ENCODE measurements at regions not wholly inside any gene's neighbourhood (a gene's known extent, or its start where the extent isn't known, plus 50 kb on each side); places are given as distances from the start of the nearest gene placed in this dataset.

- no peaks in the 10 kb centered on the region for H3K36me3 ChIP-seq (ENCODE audit: control insufficient read depth, insufficient read depth, low read length)
- intact Hi-C loops (cut with micrococcal nuclease): no loop called here
- Mint-ChIP-seq H3K4me1 (no peaks in the 10 kb centered on the region), H3K27ac (no peak overlapping the region), H3K9me3 (no peaks in the 10 kb centered on the region), H3K36me3 (no peaks in the 10 kb centered on the region), H3K4me3 (no peak overlapping the region), H3K27me3 (ENCODE audit: low read depth in 2 of 2) (no peaks in the 10 kb centered on the region)
- H3K4me3 ChIP-seq (ENCODE audit: low read length): no peak overlapping the region
- H3K4me1 ChIP-seq (ENCODE audit: control insufficient read depth, insufficient read depth, low read length): no peaks in the 10 kb centered on the region
- no peaks in the 10 kb centered on the region for H3K9me3 ChIP-seq (ENCODE audit: control insufficient read depth, insufficient read depth, low read length)
- no peak for TF ChIP-seq CTCF (IDR thresholded peaks at IDR 0.05)
- DNase-seq: no peak
- H3K27ac ChIP-seq (ENCODE audit: low read length): no peak overlapping the region
- ATAC-seq: no peak
- 92% methylated on average over 4 of the region's 4 CpGs for WGBS (ENCODE audit: insufficient coverage)
- no peaks in the 10 kb centered on the region for H3K27me3 ChIP-seq (ENCODE audit: control insufficient read depth, insufficient read depth, low read length)
These were observed 190.8 kb upstream of the TMEM132C start for GRCh38 chr12:128076188-128076587.

DNA sequence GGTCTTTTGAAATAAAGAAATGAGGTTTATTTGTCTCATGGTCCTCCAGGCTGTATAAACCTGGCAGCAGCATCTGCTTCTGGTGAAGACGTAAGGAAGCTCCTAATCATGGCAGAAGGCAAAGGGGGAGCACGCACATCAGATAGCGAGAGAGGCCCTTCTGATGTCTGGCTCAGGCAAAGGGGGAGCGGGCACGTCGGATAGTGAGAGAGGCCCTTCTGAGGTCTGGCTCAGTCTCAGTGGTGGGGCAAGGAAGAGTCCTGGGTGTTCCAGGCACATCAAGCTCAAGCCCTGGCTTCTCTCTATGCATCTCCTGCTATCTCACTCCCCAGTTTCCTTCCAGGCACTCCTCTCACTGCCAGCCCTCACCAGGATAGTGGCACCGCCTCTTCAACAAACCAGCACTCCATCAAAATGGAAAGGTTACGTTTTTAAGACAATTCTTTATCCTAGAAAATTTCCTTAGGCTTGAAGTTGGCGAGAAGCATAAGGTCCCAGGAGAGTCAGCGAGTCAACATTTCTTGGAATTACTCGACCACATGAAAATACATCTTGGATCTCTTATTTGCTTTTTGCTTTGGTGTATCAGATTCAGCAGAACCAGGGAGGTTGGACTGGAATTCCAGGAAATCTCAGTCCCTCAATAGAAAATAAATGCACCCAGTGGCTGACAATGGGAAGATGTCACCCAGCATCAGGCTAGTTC, 189.6 kb upstream of the TMEM132C start:
- no peaks in the 10 kb centered on the region for H3K36me3 Mint-ChIP-seq
- Histone ChIP-seq H3K27me3 (ENCODE audit: control insufficient read depth, insufficient read depth, low read length) (no peaks in the 10 kb centered on the region), H3K4me3 (ENCODE audit: low read length) (no peak overlapping the region), H3K4me1 (ENCODE audit: control insufficient read depth, insufficient read depth, low read length) (no peaks in the 10 kb centered on the region), H3K27ac (ENCODE audit: low read length) (no peak overlapping the region), H3K36me3 (ENCODE audit: control insufficient read depth, insufficient read depth, low read length) (no peaks in the 10 kb centered on the region), H3K9me3 (ENCODE audit: control insufficient read depth, insufficient read depth, low read length) (no peaks in the 10 kb centered on the region)
- WGBS (ENCODE audit: insufficient coverage): 84% methylated on average over 11 of the region's 11 CpGs
- no peaks in the 10 kb centered on the region for H3K4me1 Mint-ChIP-seq
- intact Hi-C loops (cut with micrococcal nuclease): no loop called here
- H3K4me3 Mint-ChIP-seq: no peak overlapping the region
- DNase-seq: no peak
- H3K27me3 Mint-ChIP-seq (ENCODE audit: low read depth in 2 of 2): no peaks in the 10 kb centered on the region
- no peak overlapping the region for H3K27ac Mint-ChIP-seq
- TF ChIP-seq CTCF (IDR thresholded peaks at IDR 0.05): no peak
- no peak for ATAC-seq
- H3K9me3 Mint-ChIP-seq: no peaks in the 10 kb centered on the region

GRCh38 chr12:128077917-128078298, 189.1 kb upstream of the TMEM132C start:
- DNase-seq: no peak
- Mint-ChIP-seq H3K9me3 (no peaks in the 10 kb centered on the region), H3K4me1 (no peaks in the 10 kb centered on the region), H3K36me3 (no peaks in the 10 kb centered on the region), H3K27me3 (ENCODE audit: low read depth in 2 of 2) (no peaks in the 10 kb centered on the region), H3K27ac (no peak overlapping the region), H3K4me3 (no peak overlapping the region)
- no peak for ATAC-seq
- intact Hi-C loops (cut with micrococcal nuclease): no loop called here
- Histone ChIP-seq H3K4me3 (ENCODE audit: low read length) (no peak overlapping the region), H3K36me3 (ENCODE audit: control insufficient read depth, insufficient read depth, low read length) (no peaks in the 10 kb centered on the region), H3K27ac (ENCODE audit: low read length) (no peak overlapping the region), H3K4me1 (ENCODE audit: control insufficient read depth, insufficient read depth, low read length) (no peaks in the 10 kb centered on the region), H3K9me3 (ENCODE audit: control insufficient read depth, insufficient read depth, low read length) (no peaks in the 10 kb centered on the region), H3K27me3 (ENCODE audit: control insufficient read depth, insufficient read depth, low read length) (no peaks in the 10 kb centered on the region)
- WGBS (ENCODE audit: insufficient coverage): 93% methylated on average over 7 of the region's 8 CpGs
- no peak for TF ChIP-seq CTCF (IDR thresholded peaks at IDR 0.05)

Measured in natural killer cell (primary cell).